NCI-H345 treated with DMSO at 0.1 percent for 48 hours (cell line): ENCODE measurements at regions not wholly inside any gene's neighbourhood (a gene's known extent, or its start where the extent isn't known, plus 50 kb on each side); places are given as distances from the start of the nearest gene placed in this dataset.

Experiments used
- DNase-seq: peaks from one replicate; lab custom pipeline; 2025; ENCODE audit not compliant: unreplicated experiment; lab: John Stamatoyannopoulos, UW

DNA sequence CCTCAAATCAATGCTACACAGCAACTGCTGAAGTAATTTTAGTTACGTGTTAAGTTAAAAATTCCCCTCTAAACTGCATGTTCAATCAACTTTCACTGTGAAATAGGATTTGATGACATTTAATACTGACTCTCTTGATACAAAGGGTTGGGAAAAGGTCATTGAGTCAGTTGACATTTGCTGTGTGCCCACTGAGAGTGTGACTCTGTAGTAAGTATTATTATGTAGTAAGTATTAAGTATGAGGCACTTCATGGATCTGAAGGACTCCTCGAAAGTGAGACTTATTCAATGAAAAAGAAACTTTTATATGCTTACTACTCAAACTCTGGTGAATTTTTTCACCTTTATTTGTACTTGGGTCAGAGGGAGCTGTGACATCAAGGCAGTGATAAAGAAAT lies 83.1 kb upstream of the S1PR1 start:
- DNase-seq: no peak

DNA sequence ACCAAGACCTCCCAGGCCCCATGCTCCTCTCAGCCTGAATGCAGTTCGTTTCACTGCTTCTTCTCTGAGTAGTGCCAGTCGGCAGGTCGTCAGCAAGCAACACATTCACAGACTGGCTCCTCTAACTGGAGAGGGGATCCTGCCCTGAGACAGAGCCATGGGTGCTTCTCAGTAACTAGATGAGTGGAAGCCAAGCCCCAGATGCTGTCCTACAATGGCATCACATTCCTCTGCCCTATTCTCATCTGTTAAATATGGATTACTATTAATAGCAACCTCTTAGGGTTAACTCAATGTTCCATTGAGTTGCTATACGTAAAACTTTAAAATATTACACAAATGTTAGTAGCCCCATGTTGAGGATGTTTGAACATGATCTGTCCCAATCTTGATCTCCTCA lies 84.2 kb upstream of the S1PR1 start:
- DNase-seq: no peak

DNA sequence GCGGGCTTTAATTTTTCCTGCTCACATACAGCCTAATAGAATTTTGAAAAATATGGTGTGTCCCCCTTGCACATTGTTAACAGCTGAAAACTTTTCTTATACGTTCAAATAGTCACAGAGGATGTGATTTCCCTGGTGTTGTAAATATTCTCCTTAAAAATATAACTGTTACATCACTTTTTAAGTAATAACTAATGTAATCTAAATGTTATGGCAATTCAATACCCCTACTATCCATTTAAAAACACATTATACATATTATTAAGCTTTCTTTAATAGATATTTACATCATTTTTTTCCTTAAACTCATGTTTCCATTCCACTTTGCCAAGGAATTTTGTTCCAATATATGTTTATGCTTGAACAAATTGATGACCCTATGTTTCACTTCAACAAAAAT lies 85.5 kb upstream of the S1PR1 start:
- no peak for DNase-seq

DNA sequence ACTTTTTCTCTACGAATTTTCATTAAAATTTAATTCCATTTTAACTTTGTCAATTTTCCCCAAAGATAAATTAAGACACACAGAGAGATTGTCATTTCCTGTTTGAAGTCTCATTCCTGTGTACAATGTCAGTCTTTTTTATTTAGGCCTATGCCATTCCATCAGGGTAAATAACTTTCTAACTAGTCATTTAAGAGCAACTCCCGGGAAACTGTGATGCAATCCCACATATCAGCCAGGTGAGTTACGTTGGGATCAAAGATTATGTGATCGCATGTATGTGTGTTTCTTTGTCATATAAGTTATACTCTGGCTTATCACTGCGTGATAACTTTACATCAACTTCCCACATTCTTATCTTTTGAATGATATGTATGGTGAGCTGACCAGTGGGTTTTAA lies 86.1 kb upstream of the S1PR1 start:
- no peak for DNase-seq

DNA sequence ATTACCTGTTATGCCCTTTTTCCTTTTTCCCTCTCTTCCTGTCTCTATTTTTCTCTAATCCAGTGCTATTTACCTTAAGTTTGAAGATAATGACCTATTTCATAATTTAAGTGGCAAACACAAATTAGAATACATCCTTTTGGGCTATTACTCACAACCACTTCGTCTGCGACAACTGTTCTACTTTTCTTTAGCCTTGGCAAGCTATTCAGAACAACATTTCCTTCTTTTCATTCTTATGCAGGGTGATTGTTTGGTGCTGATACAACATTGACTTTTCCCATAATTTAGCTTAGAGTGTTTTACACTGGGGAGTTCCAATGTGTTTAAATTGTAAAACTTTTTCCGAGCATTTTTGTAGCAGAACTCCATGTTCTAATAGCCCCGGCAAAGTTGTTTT lies 86.6 kb upstream of the S1PR1 start:
- DNase-seq: no peak

DNA sequence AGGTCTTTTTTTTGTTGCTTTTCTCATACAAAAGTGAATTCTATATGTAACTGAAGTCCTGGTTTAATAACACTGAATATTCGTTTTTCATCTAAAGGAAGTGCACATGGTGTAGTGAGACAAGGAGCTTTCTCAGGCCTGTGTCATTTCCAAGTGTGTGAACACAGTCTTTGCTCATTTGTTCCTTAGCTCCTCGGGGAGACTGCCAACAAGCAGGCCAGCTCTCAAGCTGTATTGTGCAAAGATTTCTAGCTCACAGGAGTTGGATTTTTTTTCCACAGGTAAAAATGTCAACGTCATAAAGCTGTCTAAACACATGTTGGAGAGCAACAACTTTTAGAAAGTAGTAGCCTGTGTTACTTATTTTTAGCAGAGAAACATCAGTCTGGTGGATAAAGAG lies 87.8 kb upstream of the S1PR1 start:
- no peak for DNase-seq

DNA sequence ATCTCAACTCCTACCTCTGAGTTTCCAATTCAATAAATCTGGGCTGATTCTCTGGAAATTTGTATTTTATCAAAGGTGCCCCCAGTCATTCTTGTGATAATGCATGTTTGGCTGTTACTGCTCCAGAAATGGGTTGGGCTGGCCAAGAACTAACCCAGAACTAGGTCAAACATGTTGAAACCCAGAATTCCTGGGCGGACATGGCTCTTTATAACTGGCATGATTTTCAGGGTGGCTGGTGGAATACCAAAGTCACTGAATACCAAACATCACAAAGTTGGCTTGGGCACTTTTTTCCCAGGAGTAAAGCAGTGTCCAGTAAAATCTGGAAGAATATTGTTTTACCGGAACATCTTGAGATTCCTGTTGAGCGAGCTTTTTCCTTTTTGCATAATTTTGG lies 89.4 kb upstream of the S1PR1 start:
- DNase-seq: no peak

DNA sequence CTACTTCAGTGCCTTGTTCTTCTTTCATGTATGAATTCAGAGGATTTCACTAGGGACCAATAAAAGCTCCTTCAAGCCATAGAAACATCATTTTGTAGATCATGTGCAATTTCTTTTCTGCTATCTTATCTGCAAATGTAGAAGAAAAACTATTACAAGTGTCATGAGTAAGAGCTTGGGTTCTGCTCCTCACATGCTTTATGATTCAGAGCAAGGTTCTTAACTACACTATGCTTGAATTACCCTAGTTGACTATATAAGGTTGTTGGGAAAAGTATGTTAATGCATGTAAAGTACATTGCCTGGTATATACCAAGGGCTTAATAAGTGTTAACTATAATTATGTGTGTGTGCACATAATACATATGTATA lies 91.4 kb upstream of the S1PR1 start:
- no peak for DNase-seq

DNA sequence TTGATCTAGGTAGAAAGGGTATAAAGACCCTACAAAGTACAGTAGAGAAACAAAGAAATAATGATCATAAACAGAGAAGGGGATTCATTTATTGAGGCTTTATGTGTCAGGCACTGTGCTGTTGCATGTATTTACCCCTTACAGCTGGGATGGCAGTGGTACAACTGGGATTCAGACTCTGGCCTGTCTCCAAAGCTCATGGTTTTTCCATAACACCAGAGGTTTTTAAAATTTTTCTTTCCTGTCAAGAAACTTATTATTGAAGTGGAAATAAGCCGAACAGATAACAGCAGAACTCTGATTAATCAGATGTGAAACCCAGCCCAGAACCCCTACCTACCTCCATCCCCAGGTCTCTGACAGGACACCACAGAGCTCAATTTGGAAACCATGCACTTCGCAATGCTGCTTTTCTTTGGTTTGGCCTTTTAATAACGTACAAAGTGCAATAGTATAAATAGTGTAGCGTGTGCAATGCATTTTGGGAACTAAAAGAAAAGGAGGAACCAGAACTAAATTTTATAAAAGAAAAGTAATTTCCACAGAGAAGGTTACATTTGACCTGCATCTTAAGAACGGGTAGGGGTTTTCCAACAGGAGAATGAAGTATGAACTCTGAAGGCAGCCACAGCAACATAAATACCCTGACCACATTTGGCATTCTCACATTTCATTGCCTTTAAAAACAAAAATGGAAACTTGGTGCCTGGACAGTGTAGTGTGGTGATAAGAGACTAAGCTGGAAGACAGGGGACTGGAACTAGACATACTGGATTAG lies 92.0 kb upstream of the S1PR1 start:
- no peak for DNase-seq

DNA sequence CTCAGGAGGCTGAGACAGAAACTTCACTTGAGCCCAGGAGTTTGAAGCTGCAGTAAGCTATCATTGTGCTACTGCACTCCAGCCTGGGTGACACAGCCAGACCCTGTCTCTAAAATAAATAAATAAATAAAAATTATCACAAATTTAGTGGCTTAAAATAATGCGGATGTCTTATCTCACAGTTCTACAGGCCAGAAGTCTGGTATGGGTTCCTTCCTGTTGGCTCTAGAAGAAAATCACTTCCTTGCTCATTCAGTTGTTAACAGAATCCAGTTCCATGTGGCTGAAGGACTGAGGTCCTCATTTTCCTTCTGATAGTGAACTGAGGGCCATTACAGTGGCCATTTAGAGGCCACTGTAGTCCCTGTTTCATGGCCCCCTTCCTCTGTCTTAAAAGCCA lies 94.6 kb upstream of the S1PR1 start:
- DNase-seq: no peak

DNA sequence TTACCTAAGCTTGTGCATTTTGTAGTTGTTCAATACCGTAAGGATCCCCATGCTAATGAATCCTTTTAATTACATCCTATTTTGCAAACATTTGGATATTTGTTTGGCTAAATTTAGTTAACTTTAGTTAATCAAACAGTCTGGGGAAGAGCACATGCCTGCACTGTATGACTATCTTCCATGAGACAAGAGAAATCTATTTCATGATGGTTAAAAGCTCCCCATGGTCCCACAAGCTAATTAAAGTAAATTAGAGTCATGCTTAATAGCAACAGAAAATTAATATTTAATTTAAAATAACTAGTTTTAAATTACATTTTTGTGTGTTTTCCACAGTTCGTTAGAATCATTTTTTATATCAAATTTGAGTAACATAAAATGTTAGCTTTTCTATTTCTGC lies 95.4 kb upstream of the S1PR1 start:
- no peak for DNase-seq

DNA sequence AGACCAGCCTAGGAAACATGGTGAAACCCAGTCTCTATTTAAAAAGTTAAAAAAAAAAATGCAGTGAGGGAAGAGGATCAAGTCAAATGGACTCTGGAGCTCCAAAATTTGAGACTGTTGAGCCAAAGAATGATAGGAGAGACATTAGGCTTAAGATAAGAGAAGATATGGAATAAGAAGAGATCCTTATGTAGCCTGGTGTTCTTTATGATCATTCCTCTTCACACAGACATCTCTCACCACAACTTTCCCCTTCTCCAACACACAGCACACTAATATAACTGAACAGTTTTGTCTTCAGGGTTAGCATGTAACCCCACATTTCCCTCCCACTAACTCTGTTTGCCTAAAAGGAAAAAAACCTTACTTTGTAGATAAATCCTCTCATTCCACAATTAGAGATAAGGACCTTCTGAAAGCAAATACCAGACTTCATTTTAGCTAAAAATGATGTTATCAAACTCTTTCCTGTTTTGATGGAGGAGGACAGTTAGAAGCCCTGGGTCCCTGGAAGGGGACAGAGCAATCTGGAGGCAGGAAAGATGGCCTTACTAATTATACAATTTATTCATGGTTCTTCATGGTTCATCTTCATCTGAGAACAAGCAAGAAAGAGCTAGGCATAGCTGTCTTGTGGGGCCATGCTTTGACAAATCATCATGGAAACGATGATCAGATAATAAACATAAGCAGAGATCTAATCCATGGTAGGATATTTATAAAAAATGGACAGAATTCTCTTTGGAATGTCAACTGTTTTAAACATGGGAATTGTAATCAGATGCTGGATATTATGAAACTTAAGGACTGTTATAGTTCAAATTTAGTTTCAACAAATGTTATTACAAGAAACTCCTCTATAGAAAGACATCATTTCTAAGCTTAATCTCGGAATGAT lies 96.7 kb upstream of the S1PR1 start:
- no peak for DNase-seq

DNA sequence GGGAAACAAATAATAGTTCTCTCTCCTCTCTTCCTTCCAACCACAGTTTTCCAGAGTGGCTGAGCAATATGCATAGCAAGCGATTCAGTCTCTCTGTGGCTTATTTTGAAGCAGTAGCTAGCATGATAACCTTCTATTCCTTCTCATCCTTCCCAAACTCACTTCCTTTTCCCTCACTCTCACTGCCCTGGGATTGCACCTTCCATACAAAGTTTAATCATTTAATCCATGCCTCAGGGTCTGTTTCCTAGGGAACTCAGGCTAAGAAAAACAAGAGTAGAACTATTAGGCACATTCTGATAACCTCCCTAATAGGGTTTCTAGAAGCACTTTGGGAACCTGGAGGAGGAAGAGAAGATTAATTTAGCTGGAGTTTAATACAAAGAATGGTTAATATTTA lies 97.7 kb upstream of the S1PR1 start:
- no peak for DNase-seq

DNA sequence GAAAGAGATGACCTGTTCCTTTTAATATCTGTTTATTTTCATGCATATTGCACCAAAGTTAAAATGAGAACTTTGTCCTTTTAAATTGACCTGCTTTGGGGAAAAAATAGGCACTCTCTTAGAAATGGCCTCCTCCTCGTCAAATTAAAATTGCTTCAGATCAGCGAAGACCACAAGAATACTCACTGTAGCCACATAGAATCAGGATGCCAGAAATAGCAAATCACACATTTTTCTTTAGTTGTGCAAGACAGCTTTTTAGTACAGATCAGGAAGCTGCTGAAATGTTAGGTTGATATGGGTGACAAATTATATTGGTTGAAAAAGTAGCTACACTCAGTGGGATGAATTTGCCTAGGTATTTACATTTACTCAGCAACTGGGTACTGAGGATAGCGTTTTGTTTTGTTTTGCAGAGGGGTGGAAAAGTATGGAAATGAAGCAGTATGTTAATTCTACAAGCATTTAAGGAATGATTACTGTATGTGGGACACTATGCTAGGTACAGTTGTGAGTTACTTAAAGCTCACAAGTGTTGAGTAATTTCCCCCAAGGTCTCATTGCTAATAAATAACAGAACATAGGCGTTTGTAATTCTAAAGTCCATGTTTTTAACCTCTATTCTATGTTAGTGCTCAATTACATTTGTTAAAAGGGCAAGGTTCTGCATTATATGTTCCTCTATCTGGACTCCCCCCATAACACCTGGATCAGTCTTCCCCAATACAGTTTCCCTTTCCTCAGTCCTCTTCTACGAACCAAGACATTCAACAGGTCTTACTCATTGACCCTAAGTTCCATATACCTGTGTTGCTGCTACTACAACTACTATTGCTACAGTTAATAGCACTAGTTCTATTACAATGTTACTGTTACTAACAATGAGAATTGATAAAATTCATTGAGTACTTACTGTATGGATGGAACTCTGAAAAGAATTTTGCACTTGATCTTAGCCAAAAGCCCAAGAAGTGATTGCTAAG lies 99.4 kb upstream of the S1PR1 start:
- no peak for DNase-seq

DNA sequence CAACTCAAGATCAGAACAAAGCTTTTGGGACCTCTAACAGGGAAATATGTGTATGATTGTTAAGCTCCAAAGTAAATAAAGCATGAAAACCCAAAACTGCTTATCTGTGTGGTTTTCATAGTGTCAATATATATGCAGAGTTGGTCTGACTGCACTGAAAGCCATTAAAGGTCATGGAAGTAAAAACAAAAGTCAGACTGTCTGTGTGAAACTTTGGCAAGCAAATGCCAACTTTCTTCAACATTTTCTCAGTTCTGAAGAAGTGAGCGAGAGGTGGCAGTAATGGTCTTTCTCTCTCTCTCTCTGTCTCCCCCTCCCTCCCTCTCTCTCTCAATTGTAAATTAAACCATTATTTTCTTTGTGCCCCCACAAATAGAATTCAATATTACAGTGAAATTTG lies 100.1 kb upstream of the S1PR1 start:
- DNase-seq: no peak

DNA sequence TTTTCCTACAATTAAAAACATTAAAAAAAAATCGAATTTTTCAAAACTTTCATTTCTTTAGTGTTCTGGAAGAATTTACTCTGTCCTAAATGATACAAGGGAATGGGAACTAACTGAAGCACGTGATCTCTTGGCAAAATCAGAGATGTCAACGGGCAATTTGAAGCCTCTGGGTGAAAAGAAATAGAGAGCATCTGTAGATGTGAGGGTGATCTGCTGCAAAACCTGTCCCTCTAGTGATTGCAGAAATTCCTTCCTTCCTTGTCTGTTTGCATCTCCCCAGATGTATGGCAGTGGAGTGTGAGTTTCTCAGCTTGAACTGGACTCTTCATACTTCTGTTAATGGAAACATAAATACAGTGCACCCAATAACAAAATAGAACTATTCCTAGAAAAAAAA lies 100.5 kb upstream of the S1PR1 start:
- no peak for DNase-seq

DNA sequence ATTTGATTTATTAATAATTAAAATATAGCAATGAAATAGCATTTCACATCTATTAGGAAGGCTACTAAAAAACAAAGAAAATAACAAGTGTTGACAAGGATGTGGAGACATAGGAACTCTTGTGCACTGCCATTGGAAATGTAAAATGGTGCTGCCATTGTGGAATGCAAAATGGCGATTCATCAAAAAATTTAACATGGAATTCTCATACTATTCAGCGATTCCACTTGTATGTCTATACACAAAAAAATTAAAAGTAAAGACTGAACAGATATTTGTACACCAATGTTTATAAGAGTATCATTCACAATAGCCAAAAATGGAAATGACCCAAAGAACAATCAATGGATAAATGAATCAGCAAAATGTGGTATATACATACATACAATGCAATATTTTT lies 101.3 kb upstream of the S1PR1 start:
- DNase-seq: no peak

DNA sequence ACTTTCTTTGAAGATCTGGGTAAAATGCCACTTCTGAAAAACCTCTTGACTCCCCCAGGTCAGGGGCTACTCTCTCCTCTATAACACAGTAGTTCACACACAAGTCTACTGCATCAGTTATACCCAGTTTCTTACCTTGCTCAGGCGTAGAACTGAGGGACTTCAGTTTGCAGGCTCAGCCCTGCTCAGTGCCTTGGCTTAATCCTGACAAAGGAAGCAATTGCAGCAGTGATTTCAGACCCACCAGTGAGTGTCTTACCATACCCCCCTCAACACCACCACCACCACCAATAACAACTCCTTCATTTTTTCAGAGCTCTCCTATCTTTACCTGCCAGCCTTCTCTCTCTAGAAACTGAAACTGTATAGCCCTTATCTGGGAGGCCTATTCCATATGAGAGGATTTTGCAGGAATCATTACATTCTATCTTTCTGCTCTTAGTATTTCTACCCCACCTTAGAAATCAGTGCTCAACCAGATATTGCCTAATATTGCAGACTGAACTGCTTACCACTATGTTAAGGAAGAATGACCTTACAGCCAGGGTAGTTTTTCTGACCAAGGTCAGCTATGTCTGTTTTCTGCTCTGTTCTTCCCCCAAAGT lies 105.5 kb upstream of the S1PR1 start:
- DNase-seq: no peak

DNA sequence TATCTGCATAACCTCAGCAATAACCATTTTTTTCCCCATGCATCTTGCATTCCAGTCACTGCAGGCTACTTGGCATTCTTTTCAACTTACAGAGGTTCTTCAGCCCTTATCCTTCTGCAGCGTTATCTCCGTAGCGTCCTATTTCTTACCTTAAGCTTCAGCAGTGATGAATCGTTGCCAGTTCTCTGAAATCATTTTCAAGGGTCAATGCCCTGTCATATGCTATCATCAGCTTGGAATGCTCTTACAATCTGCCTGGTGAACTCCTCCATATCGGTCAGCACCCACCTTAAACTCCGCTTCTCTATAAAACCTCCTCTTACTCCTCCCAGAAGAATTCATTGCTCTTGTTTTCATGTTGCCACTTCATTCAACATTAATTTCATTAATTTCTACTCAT lies 105.1 kb upstream of the DPH5 start:
- no peak for DNase-seq

DNA sequence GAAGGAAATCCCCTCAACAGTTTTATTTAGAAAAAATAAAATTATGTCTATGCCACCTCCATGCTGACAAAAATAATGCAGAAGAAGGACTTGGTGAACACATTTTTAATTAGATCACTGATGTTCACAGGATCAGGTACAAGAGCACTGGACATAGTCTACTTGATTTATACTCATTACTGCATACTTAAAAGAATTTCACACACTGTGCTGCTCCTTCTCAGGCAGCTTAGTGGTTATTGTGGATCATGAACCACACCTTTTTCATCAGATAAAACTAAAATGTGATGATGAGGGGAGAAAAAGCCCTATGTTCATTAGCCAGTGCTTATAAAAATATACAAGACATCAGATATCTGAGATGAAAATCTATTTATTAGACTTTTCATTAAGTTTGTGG lies 103.3 kb upstream of the DPH5 start:
- no peak for DNase-seq

DNA sequence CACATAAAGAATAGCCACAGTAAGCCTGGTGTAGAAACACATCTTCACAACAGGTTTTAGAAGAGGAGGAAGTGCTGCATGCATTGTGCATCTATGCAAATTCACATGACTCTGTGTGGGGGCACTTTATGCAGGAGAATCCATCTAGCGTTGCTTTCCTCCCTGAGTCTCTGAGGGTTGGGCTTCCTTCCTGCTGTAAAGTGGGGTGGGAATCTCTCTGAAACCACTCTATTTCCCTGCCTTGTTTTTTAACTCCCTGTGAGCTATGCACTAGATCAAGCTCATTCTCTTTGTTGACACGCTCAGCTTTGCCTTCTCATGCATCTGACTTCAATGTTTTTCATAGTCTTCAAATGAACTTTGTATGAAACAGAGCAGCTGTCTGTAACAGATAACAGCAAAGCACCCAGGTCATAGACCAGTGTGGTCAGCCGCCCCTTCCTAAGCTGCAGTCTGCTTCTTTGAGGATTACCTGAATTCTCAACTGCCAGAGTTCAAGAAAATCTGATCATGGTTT lies 102.7 kb upstream of the DPH5 start:
- no peak for DNase-seq
